Gastroesophageal sphincter (tissue), 4 donors: ENCODE measurements at regions not wholly inside any gene's neighbourhood (a gene's known extent, or its start where the extent isn't known, plus 50 kb on each side); places are given as distances from the start of the nearest gene placed in this dataset.

ENCODE experiments used
- ATAC-seq: fragments of 150-250 bp; one replicate; pipeline ENCODE4 v1.9.1; 2016; ENCODE audit warnings: mild to moderate bottlenecking, moderate library complexity
- H3K27ac ChIP-seq, 4 donors: fragments of 200-600 bp; sonication (generic) in 3 of 4; 1 replicate in 3 of 4; 2 replicates in 1 of 4; pipeline ENCODE4 v1.5.1; 2016 to 2019
- H3K27me3 ChIP-seq: fragments of 200-600 bp; sonication (generic); one replicate; pipeline ENCODE4 v1.5.1; 2019
- H3K36me3 ChIP-seq, 2 donors: fragments of 200-600 bp; sonication (generic); one replicate each; pipeline ENCODE4 v1.5.1; 2019; ENCODE audit warnings: control low read depth in 1 of 2
- H3K4me1 ChIP-seq, 3 donors: fragments of 200-600 bp; sonication (generic); 1 replicate in 2 of 3; 2 replicates in 1 of 3; pipeline ENCODE4 v1.5.1; 2016 to 2019; ENCODE audit warnings: control low read depth in 2 of 3
- H3K4me3 ChIP-seq, 2 donors: fragments of 200-600 bp; sonication (generic); one replicate each; pipeline ENCODE4 v1.5.1; 2019; ENCODE audit warnings: mild to moderate bottlenecking in 1 of 2, moderate library complexity in 1 of 2
- H3K9me3 ChIP-seq, 3 donors: fragments of 200-600 bp; sonication (generic); one replicate each; pipeline ENCODE4 v1.5.1; 2017 to 2019; ENCODE audit warnings: control low read depth in 2 of 3
- CTCF ChIP-seq, 4 experiments: fragments of 200-600 bp in 2 of 4; fragments of 450-650 bp in 2 of 4; sonication (generic) in 1 of 4; IDR thresholded peaks; one replicate each; pipeline ENCODE4 v1.5.1; 2017 to 2019; ENCODE audit warnings: antibody characterized with exemption in 4 of 4, mild to moderate bottlenecking in 2 of 4, moderate library complexity in 2 of 4
- EP300 ChIP-seq: sonication (generic); formaldehyde crosslinking; IDR thresholded peaks from one replicate; pipeline ENCODE4 v1.6.1; 2017; ENCODE audit warnings: antibody characterized with exemption, mild to moderate bottlenecking
- POLR2A ChIP-seq, 2 donors: fragments of 450-650 bp; IDR thresholded peaks; one replicate each; pipeline ENCODE4 v1.6.1; 2017; ENCODE audit warnings: antibody characterized with exemption in 2 of 2, mild to moderate bottlenecking in 2 of 2, moderate library complexity in 1 of 2
- POLR2AphosphoS5 ChIP-seq: sonication (generic); formaldehyde crosslinking; IDR thresholded peaks from one replicate; pipeline ENCODE4 v1.6.1; 2017; ENCODE audit warnings: antibody characterized with exemption
- WGBS, 2 donors: methylation state at CpG; one replicate each; pipeline ENCODE4 v1.1.5; 2018; ENCODE audit warnings: low coverage in 1 of 2; 5-methylcytosine and 5-hydroxymethylcytosine counted together

DNA sequence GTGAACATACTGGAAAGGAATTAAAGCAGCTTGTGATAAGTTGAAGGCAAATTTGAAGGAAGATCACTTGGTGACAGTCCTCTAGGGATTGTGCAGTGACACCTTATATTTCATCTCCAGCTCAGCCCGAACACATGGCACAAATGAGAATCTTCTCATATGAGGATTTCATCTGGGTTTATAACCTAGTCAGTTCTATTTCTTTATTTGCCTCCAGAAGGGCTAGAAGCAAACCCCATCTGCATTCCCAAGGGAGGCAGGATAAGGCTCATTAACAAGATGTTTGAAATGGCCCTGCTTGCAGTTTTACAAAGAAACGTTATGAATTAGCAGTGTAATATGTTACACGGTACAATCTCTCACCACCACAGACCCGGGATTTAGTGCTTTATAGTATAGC is 90.7 kb upstream of the KRR1 start:
- H3K27me3 ChIP-seq = no peaks in the 10 kb centered on the region
- H3K27ac ChIP-seq = no peak overlapping the region
- H3K9me3 ChIP-seq = no peaks in the 10 kb centered on the region
- H3K36me3 ChIP-seq = no peaks in the 10 kb centered on the region
- 51 to 57% methylated on average over 4 of the region's 4 CpGs for WGBS, 2 donors
- H3K4me3 ChIP-seq = no peak overlapping the region
- ATAC-seq = no peak
- H3K4me1 ChIP-seq = no peaks in the 10 kb centered on the region
- no peak for TF ChIP-seq POLR2AphosphoS5
- TF ChIP-seq CTCF (IDR thresholded peaks at IDR 0.05) = no peak
- no peak for TF ChIP-seq EP300
- no peak for TF ChIP-seq POLR2A (IDR thresholded peaks at IDR 0.05)

GRCh38 chr12:75600146-75600545 is 88.7 kb upstream of the KRR1 start:
- ATAC-seq = no peak
- no peaks in the 10 kb centered on the region for H3K36me3 ChIP-seq
- H3K9me3 ChIP-seq = no peaks in the 10 kb centered on the region
- H3K27ac ChIP-seq = no peak overlapping the region
- H3K4me1 ChIP-seq = no peaks in the 10 kb centered on the region
- H3K27me3 ChIP-seq = no peaks in the 10 kb centered on the region
- TF ChIP-seq POLR2A (IDR thresholded peaks at IDR 0.05) (no peak), POLR2AphosphoS5 (no peak)
- no peak overlapping the region for H3K4me3 ChIP-seq
- WGBS, 2 donors = 96 to 97% methylated on average over 3 of the region's 3 CpGs

- no peaks in the 10 kb centered on the region for H3K36me3 ChIP-seq
- H3K27me3 ChIP-seq = no peaks in the 10 kb centered on the region
- no peak for TF ChIP-seq POLR2A (IDR thresholded peaks at IDR 0.05)
- no peak for TF ChIP-seq CTCF (IDR thresholded peaks at IDR 0.05)
- no peak for TF ChIP-seq POLR2AphosphoS5
- 61 to 74% methylated on average over 2 to 3 of the region's 3 CpGs for WGBS, 2 donors
- no peak for ATAC-seq
- H3K9me3 ChIP-seq = no peaks in the 10 kb centered on the region
- no peaks in the 10 kb centered on the region for H3K4me1 ChIP-seq
- H3K4me3 ChIP-seq = no peak overlapping the region
- H3K27ac ChIP-seq = no peak overlapping the region
Measured at GRCh38 chr12:75599061-75599460, 87.7 kb upstream of the KRR1 start.

DNA sequence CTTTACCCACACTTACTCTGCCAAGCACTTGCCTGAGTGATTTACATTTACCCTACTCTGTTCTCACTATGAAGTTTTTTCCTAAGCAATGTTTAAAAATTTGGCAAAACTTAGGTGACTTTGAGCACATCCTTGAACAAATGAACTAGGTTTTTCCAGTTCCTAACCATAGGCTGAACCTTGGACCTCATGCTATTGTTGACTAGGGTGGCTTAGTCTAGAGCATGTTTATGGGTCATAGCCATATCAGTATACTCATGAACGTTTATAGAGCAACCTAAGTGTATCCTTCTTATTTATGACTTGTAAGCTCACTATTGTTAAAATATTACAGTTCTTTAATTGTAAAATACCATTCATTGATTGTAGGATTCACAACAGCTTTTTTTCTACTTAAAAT is 85.0 kb upstream of the KRR1 start:
- H3K4me3 ChIP-seq = no peak overlapping the region
- H3K36me3 ChIP-seq = no peaks in the 10 kb centered on the region
- H3K27ac ChIP-seq = no peak overlapping the region
- no peaks in the 10 kb centered on the region for H3K4me1 ChIP-seq
- H3K9me3 ChIP-seq = no peaks in the 10 kb centered on the region
- TF ChIP-seq EP300 (no peak), POLR2A (IDR thresholded peaks at IDR 0.05) (no peak), CTCF (IDR thresholded peaks at IDR 0.05) (no peak), POLR2AphosphoS5 (no peak)
- no peak for ATAC-seq
- H3K27me3 ChIP-seq = no peaks in the 10 kb centered on the region
- 40 to 56% methylated on average over 1 of the region's 1 CpG for WGBS, 2 donors

- ATAC-seq = no peak
- H3K4me3 ChIP-seq = no peak overlapping the region
- no peaks in the 10 kb centered on the region for H3K9me3 ChIP-seq
- WGBS, 2 donors = 85 to 97% methylated on average over 2 to 3 of the region's 3 CpGs
- TF ChIP-seq CTCF (IDR thresholded peaks at IDR 0.05) = no peak
- H3K4me1 ChIP-seq = no peaks in the 10 kb centered on the region
- no peak overlapping the region for H3K27ac ChIP-seq
- H3K36me3 ChIP-seq = no peaks in the 10 kb centered on the region
- no peaks in the 10 kb centered on the region for H3K27me3 ChIP-seq
Measured at GRCh38 chr12:75592638-75593335, 81.4 kb upstream of the KRR1 start.
